ENCODE measurements at regions not wholly inside any gene's neighbourhood (a gene's known extent, or its start where the extent isn't known, plus 50 kb on each side); places are given as distances from the start of the nearest gene placed in this dataset.

DNA sequence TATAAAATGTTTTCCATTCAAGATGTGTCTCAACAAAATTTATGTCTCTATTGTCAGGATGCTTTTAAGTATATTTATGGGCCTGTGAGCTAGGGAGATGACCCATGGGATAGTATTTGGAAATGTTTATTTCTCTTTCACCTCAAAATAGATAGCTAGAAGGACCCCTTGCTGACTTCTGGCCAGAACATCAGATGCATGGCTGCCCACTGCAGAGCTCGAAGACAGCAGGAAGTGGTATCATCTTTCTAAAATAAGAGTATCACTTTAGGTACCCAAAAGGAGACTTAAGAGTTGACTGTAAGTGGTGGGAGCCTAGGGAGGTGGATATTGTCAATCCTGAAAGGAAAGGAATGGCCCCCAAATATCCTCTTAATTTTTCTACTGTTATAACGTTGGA lies 264.4 kb downstream of the NEBL start:
- H3K4me3 ChIP-seq (ENCODE audit: low read length), result no peak overlapping the region
- no peak for DNase-seq (ENCODE audit: low read depth)
- TF ChIP-seq, protein P1, sequence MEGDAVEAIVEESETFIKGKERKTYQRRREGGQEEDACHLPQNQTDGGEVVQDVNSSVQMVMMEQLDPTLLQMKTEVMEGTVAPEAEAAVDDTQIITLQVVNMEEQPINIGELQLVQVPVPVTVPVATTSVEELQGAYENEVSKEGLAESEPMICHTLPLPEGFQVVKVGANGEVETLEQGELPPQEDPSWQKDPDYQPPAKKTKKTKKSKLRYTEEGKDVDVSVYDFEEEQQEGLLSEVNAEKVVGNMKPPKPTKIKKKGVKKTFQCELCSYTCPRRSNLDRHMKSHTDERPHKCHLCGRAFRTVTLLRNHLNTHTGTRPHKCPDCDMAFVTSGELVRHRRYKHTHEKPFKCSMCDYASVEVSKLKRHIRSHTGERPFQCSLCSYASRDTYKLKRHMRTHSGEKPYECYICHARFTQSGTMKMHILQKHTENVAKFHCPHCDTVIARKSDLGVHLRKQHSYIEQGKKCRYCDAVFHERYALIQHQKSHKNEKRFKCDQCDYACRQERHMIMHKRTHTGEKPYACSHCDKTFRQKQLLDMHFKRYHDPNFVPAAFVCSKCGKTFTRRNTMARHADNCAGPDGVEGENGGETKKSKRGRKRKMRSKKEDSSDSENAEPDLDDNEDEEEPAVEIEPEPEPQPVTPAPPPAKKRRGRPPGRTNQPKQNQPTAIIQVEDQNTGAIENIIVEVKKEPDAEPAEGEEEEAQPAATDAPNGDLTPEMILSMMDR (IDR thresholded peaks at IDR 0.05; ENCODE audit: insufficient read depth, low read depth, low read length, missing control alignments), result no peak

DNA sequence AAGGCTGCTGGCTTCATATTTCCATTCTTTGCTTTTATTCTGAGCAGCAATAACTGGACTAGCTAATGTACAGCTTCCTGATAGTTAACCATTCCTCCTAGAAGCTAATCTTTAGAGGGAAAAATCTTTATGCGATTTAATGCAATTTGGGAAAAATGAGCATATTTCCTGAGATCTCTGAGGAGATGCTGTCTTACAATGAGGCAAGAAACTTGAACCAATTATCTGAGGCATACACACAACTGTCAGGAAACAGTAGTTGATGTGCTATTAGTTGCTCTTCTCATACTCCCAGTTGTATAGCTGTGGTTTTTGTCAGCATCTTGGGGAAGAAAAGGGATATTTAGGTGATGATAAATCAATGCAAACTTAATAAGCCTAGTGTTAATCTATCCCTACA lies 265.9 kb downstream of the NEBL start:
- TF ChIP-seq, protein P1 (IDR thresholded peaks at IDR 0.05; ENCODE audit: insufficient read depth, low read depth, low read length, missing control alignments), result no peak
- DNase-seq (ENCODE audit: low read depth), result no peak
- no peak overlapping the region for H3K4me3 ChIP-seq (ENCODE audit: low read length)

DNA sequence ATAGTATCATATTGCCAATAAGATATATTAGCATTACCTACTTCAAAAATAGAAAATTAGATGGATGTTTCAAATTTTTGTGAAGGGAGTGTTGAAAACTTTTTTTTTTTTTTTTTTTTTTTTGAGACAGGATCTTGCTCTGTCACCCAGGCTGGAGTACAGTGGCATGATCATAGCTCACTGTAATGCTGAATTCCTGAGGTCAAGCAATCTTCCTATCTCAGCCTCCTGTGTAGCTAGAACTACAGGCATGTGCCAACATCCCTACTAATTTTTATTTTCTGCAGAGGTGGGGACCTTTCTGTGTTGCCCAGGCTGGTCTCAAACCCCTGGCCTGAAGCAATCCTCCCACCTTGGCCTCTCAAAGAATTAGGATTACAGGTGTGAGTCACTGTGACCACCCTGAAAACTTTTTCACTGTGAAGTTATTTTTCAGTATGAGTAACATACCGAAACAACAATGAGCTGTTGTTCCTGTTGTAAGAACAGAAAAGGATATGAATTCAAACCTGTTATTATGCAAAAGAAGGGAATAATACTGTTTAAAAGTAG lies 266.9 kb downstream of the NEBL start:
- peak; percentile 4 for DNase-seq (ENCODE audit: low read depth)
- H3K4me3 ChIP-seq (ENCODE audit: low read length), result no peak overlapping the region
- TF ChIP-seq, protein P1 (IDR thresholded peaks at IDR 0.05; ENCODE audit: insufficient read depth, low read depth, low read length, missing control alignments), result no peak

DNA sequence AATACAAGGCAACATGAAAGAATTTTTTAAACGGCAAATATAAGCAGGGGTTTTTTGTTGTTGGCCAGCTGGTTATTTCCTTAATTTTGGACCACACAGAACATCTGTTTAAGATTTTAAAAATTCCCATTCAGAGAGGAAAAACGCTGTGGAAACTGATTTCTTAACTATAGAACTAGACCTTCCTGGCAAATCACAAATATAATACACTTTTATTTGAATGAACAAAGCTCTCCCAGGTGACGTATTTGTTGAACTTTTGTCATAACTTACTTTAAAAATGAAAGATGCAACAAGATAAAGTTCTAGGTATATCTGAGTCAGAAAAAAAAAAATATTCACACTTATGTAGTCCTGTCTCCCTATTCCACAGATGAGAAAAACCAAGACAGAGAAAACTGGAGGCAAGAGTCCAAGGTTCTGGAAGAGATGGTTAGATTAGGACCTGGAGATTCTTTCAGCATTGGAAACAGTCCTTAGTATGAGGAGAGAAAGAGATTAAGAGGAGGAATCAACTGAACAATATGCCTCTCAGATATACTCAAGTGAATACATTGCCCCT lies 269.1 kb downstream of the NEBL start:
- TF ChIP-seq, protein P1 (IDR thresholded peaks at IDR 0.05; ENCODE audit: insufficient read depth, low read depth, low read length, missing control alignments), result no peak
- DNase-seq (ENCODE audit: low read depth), result no peak
- no peak overlapping the region for H3K4me3 ChIP-seq (ENCODE audit: low read length)

DNA sequence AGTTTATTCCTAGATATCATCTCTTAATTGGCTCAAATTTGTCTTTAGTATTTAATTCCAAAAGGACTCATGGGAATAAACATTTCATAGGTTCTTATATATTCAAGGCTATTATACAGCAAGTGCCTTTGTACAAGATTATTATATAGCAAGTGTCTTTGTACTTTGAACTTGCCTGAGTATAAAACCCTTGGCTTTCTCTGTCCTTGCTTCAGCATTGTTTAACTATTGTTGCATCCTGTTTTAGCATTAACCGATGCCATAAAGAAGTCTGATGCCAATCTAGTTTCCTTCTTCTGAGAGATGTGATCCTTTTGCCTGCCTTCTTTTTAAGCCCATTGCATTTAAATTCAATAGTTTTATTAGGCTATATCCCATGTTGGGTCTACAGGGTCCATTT lies 270.0 kb downstream of the NEBL start:
- TF ChIP-seq, protein P1 (IDR thresholded peaks at IDR 0.05; ENCODE audit: insufficient read depth, low read depth, low read length, missing control alignments), result no peak
- no peak for DNase-seq (ENCODE audit: low read depth)
- no peak overlapping the region for H3K4me3 ChIP-seq (ENCODE audit: low read length)

DNA sequence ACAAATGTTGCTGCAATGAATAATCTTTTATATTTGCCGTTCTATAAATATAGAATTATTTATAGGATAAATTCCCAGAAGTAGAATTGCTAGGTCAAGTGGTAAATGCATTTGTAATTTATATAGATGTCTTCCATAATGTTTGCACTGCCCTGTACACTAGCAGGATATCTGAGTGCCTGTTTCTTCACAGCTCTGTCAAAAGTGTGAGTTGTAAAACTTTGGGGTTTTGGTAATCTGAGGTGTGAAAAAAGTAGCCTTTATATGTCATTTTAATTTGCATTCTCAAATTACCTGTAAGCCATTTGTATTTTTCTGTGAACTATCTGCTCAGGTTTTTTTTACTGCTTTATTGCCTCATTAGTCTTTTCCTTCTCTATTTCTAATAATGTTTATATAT lies 271.2 kb downstream of the NEBL start:
- no peak overlapping the region for H3K4me3 ChIP-seq (ENCODE audit: low read length)
- TF ChIP-seq, protein P1 (IDR thresholded peaks at IDR 0.05; ENCODE audit: insufficient read depth, low read depth, low read length, missing control alignments), result no peak
- no peak for DNase-seq (ENCODE audit: low read depth)

DNA sequence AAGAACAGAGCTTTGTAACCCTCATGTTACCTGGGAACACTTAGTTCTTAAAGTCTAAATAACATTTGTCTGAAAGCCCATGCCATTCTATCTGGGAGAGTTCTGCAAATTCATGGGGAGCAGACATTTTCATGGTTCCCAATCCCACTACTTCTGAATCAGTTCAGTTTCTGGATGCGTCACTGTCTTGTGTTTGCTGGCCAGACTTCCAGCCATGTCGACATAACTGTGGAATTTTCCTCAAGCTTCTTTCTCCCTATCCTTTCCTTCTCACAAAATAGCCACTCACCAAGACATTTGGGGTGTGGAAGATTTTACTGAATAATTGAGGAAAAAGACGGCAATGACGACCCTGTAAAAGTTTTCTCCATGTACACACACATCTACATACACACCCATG lies 272.5 kb downstream of the NEBL start:
- peak; percentile 4 for DNase-seq (ENCODE audit: low read depth)
- TF ChIP-seq, protein P1 (IDR thresholded peaks at IDR 0.05; ENCODE audit: insufficient read depth, low read depth, low read length, missing control alignments), result no peak
- no peak overlapping the region for H3K4me3 ChIP-seq (ENCODE audit: low read length)

Data from epithelial cell of esophagus (primary cell).